H1 (cell line): ENCODE measurements at regions not wholly inside any gene's neighbourhood (a gene's known extent, or its start where the extent isn't known, plus 50 kb on each side); places are given as distances from the start of the nearest gene placed in this dataset.

Experiments
- CTCF ChIA-PET: fragments of 300-600 bp; sonication (Branson Sonifier 250); formaldehyde crosslinking; loops from one replicate; lab custom pipeline; 2021; ENCODE audit not compliant: partially characterized antibody; lab: Charles Lee
- POLR2A ChIA-PET: fragments of 300-600 bp; sonication (Branson Sonifier 250); formaldehyde crosslinking; loops from one replicate; lab custom pipeline; 2021; ENCODE audit warnings: inconsistent platforms; ENCODE audit not compliant: partially characterized antibody; lab: Charles Lee
- DNase-seq, 2 experiments: peaks; one replicate each; pipeline versions ENCODE4 v3.0.0 to v3.0.0-alpha.2; 2010 to 2022; ENCODE audit warnings: low spot score in 2 of 2, low read depth in 1 of 2, mixed read lengths in 1 of 2
- FAIRE-seq: peaks from 2 replicates; lab custom pipeline; 2011; peaks lifted over from hg19 to GRCh38; lab: Jason Lieb, UNC
- H2AFZ ChIP-seq: 2 replicates; pipeline ENCODE4 v1.8.1; 2012; ENCODE audit warnings: low read length, inconsistent platforms
- H2AK5ac ChIP-seq: 2 replicates; pipeline ENCODE4 v1.6.1; 2013; ENCODE audit warnings: low read depth, low read length
- H2BK120ac ChIP-seq: replicated peaks from 2 replicates; pipeline ENCODE3; 2013; ENCODE audit warnings: low read depth, low read length, inconsistent platforms
- H2BK12ac ChIP-seq: 2 replicates; pipeline ENCODE4 v1.6.1; 2013; ENCODE audit warnings: low read depth, low read length
- H2BK15ac ChIP-seq: 2 replicates; pipeline ENCODE4 v1.6.1; 2013; ENCODE audit warnings: low read length
- H2BK20ac ChIP-seq: 2 replicates; pipeline ENCODE4 v1.6.1; 2013; ENCODE audit warnings: low read length
- H2BK5ac ChIP-seq: 2 replicates; pipeline ENCODE4 v1.6.1; 2013; ENCODE audit warnings: low read depth, low read length
- H3K14ac ChIP-seq: 2 replicates; pipeline ENCODE4 v1.6.1; 2013; ENCODE audit warnings: inconsistent platforms; ENCODE audit not compliant: insufficient read length
- H3K18ac ChIP-seq: 2 replicates; pipeline ENCODE4 v1.6.1; 2013; ENCODE audit warnings: low read length; ENCODE audit errors: extremely low read depth
- H3K23ac ChIP-seq: 2 replicates; pipeline ENCODE4 v1.6.1; 2013; ENCODE audit warnings: inconsistent platforms; ENCODE audit not compliant: insufficient read length
- H3K23me2 ChIP-seq: 2 replicates; pipeline ENCODE4 v1.6.1; 2013; ENCODE audit warnings: low read depth, low read length
- H3K27ac ChIP-seq: 2 replicates; pipeline ENCODE4 v1.6.1; 2011; ENCODE audit warnings: low read depth, low read length, inconsistent platforms
- H3K27me3 ChIP-seq, 4 experiments: replicated peaks in 1 of 4; 1 replicate in 1 of 4; 2 replicates in 3 of 4; pipeline versions ENCODE4 v1.6.1 to v1.8.1; 2011 to 2013; ENCODE audit warnings: low read length in 3 of 4, mild to moderate bottlenecking in 3 of 4, inconsistent platforms in 2 of 4, mixed read lengths in 2 of 4, moderate library complexity in 1 of 4; ENCODE audit not compliant: control insufficient read depth in 3 of 4, insufficient read depth in 3 of 4; ENCODE audit errors: extremely low read depth in 1 of 4
- H3K36me3 ChIP-seq, 4 experiments: 2 replicates each; pipeline versions ENCODE4 v1.6.1 to v1.8.1; 2011 to 2013; ENCODE audit warnings: mild to moderate bottlenecking in 4 of 4, low read length in 3 of 4, moderate library complexity in 2 of 4, control low read depth in 1 of 4, inconsistent platforms in 1 of 4; ENCODE audit not compliant: insufficient read depth in 4 of 4, control insufficient read depth in 2 of 4
- H3K4ac ChIP-seq: replicated peaks from 2 replicates; pipeline ENCODE3; 2013; ENCODE audit warnings: low read length, low read depth, mixed read lengths, inconsistent platforms; ENCODE audit not compliant: insufficient read length
- H3K4me1 ChIP-seq, 4 experiments: replicated peaks in 1 of 4; 1 replicate in 1 of 4; 2 replicates in 3 of 4; pipeline versions ENCODE4 v1.6.1 to v1.8.1; 2011 to 2013; ENCODE audit warnings: low read length in 3 of 4, inconsistent platforms in 2 of 4, mixed read lengths in 1 of 4; ENCODE audit not compliant: insufficient read depth in 4 of 4, control insufficient read depth in 3 of 4
- H3K4me2 ChIP-seq, 2 experiments: 2 replicates each; pipeline versions ENCODE4 v1.6.1 to v1.8.1; 2011 to 2013; ENCODE audit warnings: low read depth in 2 of 2, low read length in 2 of 2, control low read depth in 1 of 2, inconsistent platforms in 1 of 2, mild to moderate bottlenecking in 1 of 2; ENCODE audit not compliant: insufficient read depth in 1 of 2
- H3K4me3 ChIP-seq, 4 experiments: fragments of 200-600, 300-600 bp in 1 of 4; sonication (generic), shearing (Covaris generic), sonication (Bioruptor Twin) in 1 of 4; 2 replicates each; pipeline versions ENCODE4 v1.5.1 to v1.8.1; 2011 to 2016; ENCODE audit warnings: low read length in 4 of 4, low read depth in 3 of 4, control low read depth in 2 of 4, inconsistent platforms in 2 of 4, mild to moderate bottlenecking in 2 of 4, mixed read lengths in 1 of 4, moderate library complexity in 1 of 4; ENCODE audit not compliant: insufficient read depth in 2 of 4; ENCODE audit errors: extremely low read depth in 1 of 4
- H3K56ac ChIP-seq: replicated peaks from 2 replicates; pipeline ENCODE3; 2013; ENCODE audit warnings: low read depth, mild to moderate bottlenecking, mixed read lengths, low read length, inconsistent platforms; ENCODE audit not compliant: insufficient read length
- H3K79me1 ChIP-seq: 2 replicates; pipeline ENCODE4 v1.6.1; 2013; ENCODE audit warnings: low read depth, low read length, control low read depth
- H3K79me2 ChIP-seq, 2 experiments: 2 replicates each; pipeline versions ENCODE4 v1.6.1 to v1.8.1; 2012 to 2013; ENCODE audit warnings: low read length in 2 of 2, mild to moderate bottlenecking in 2 of 2, inconsistent platforms in 1 of 2; ENCODE audit not compliant: insufficient read depth in 2 of 2, control insufficient read depth in 1 of 2
- H3K9ac ChIP-seq, 4 experiments: replicated peaks in 1 of 4; 1 replicate in 1 of 4; 2 replicates in 3 of 4; pipeline versions ENCODE4 v1.6.1 to v1.8.1; 2011 to 2013; ENCODE audit warnings: low read depth in 3 of 4, low read length in 3 of 4, control low read depth in 2 of 4, mild to moderate bottlenecking in 2 of 4, moderate library complexity in 2 of 4, inconsistent platforms in 1 of 4; ENCODE audit errors: extremely low read depth in 1 of 4
- H3K9me3 ChIP-seq, 2 experiments: 2 replicates each; pipeline versions ENCODE4 v1.6.1 to v1.8.1; 2012 to 2013; ENCODE audit warnings: mild to moderate bottlenecking in 2 of 2, moderate library complexity in 2 of 2, control low read depth in 1 of 2, inconsistent platforms in 1 of 2, low read depth in 1 of 2, low read length in 1 of 2, mixed read lengths in 1 of 2; ENCODE audit not compliant: insufficient read depth in 2 of 2
- H4K20me1 ChIP-seq, 2 experiments: replicated peaks in 1 of 2; 2 replicates each; pipeline versions ENCODE3 to v1.8.1; 2011 to 2013; ENCODE audit warnings: inconsistent platforms in 2 of 2, low read length in 2 of 2, mild to moderate bottlenecking in 1 of 2; ENCODE audit not compliant: insufficient read depth in 2 of 2, control insufficient read depth in 1 of 2
- H4K5ac ChIP-seq: 2 replicates; pipeline ENCODE4 v1.6.1; 2013; ENCODE audit warnings: low read length, low read depth, mixed read lengths, inconsistent platforms; ENCODE audit not compliant: insufficient read length
- H4K8ac ChIP-seq: 2 replicates; pipeline ENCODE4 v1.8.0; 2013; ENCODE audit warnings: mild to moderate bottlenecking, moderate library complexity, low read length, inconsistent platforms; ENCODE audit not compliant: insufficient read depth; ENCODE audit errors: extremely low read depth
- H4K91ac ChIP-seq: replicated peaks from 2 replicates; pipeline ENCODE3; 2013; ENCODE audit warnings: low read length, mixed read lengths, inconsistent platforms; ENCODE audit not compliant: insufficient read length
- TEAD4 ChIP-seq: IDR thresholded peaks from 2 replicates; pipeline ENCODE4 v1.6.1; 2012; ENCODE audit warnings: low read depth, low read length, inconsistent platforms, mixed read lengths
- WGBS, 2 experiments: shearing (Covaris generic) in 1 of 2; methylation state at CpG; one replicate each; pipeline versions ENCODE4 v1.1.6 to v1.1.7; 2013 to 2015; ENCODE audit warnings: low lambda C conversion rate in 2 of 2, mixed read lengths in 2 of 2, inconsistent platforms in 1 of 2, low coverage in 1 of 2, missing lambda C conversion rate in 1 of 2; ENCODE audit not compliant: insufficient replicate concordance in 2 of 2, insufficient coverage in 1 of 2, insufficient read length in 1 of 2; ENCODE audit errors: extremely low coverage in 1 of 2, missing lambda C conversion rate in 1 of 2; 5-methylcytosine and 5-hydroxymethylcytosine counted together

GRCh38 chr6:139540276-139540675 lies 165.8 kb upstream of the CITED2 start:
- Histone ChIP-seq H3K23me2 (no peaks in the 10 kb centered on the region), H3K9ac (no peak overlapping the region)
- no peak for TF ChIP-seq TEAD4

More at GRCh38 chr6:139540276-139540675, 165.8 kb upstream of the CITED2 start:
- ChIA-PET CTCF (interaction anchor here (1.4 kb wide), 1 partner anchor 171 kb away, joined by 3 read pairs; no protein-coding TSS in a partner anchor), POLR2A (interaction anchor here (1.4 kb wide), 1 partner anchor 165 kb away, joined by 7 read pairs; the partner anchor contains the start of gene CITED2)
- H3K56ac ChIP-seq = no peak overlapping the region
- H4K20me1 ChIP-seq = no peaks in the 10 kb centered on the region
- no peak overlapping the region; the same call in 1 of the 2 replicates for H2AK5ac ChIP-seq
- no peaks in the 10 kb centered on the region for H3K79me2 ChIP-seq
- H3K79me1 ChIP-seq = no peaks in the 10 kb centered on the region
- H3K36me3 ChIP-seq = no peaks in the 10 kb centered on the region
- H2BK12ac ChIP-seq = 0 out of 2 replicates have a peak overlapping the region, but pooled peaks have one; percentile 42
- no peaks in the 10 kb centered on the region for H3K9me3 ChIP-seq
- no peaks in the 10 kb centered on the region for H3K27me3 ChIP-seq
- H3K4me1 ChIP-seq = peaks cover 0 to 4% (median 1%) of the 10 kb centered on the region in 4 experiments; a peak in 2 of 7 replicates
- no peak overlapping the region for H2BK20ac ChIP-seq
- no peak overlapping the region for H3K4me2 ChIP-seq
- H3K14ac ChIP-seq = no peak overlapping the region
- H2BK120ac ChIP-seq = no peak overlapping the region
- no peak overlapping the region for H3K4me3 ChIP-seq
- no peak overlapping the region for H3K23ac ChIP-seq
- H4K8ac ChIP-seq = no peak overlapping the region
- H2AFZ ChIP-seq = no peak overlapping the region
- no peak overlapping the region for H2BK5ac ChIP-seq
- H4K5ac ChIP-seq = no peak overlapping the region
- no peak for DNase-seq
- 93% methylated on average over 5 of the region's 5 CpGs; no CpG with 5 or more reads in 1 of the 2 experiments for WGBS, 2 experiments
- H3K4ac ChIP-seq = no peak overlapping the region
- no peak overlapping the region for H2BK15ac ChIP-seq
- no peak overlapping the region for H3K27ac ChIP-seq
- H4K91ac ChIP-seq = no peak overlapping the region
- H3K18ac ChIP-seq = no peak overlapping the region
- FAIRE-seq = no peak
